SU-DHL-6 (cell line): ENCODE measurements at regions not wholly inside any gene's neighbourhood (a gene's known extent, or its start where the extent isn't known, plus 50 kb on each side); places are given as distances from the start of the nearest gene placed in this dataset.

ENCODE experiments used
- CTCF ChIP-seq: fragments of 200-600 bp; sonication (generic); IDR thresholded peaks from one replicate; pipeline ENCODE4 v1.5.1; 2017; ENCODE audit warnings: antibody characterized with exemption, mild to moderate bottlenecking, low read length, moderate library complexity; ENCODE audit not compliant: insufficient read depth, poor library complexity, severe bottlenecking
- EZH2phosphoT487 ChIP-seq: fragments of 200-600 bp; sonication (generic), shearing (Covaris generic); conservative IDR thresholded peaks from 2 replicates; pipeline ENCODE4 v1.6.1; 2018; ENCODE audit warnings: mild to moderate bottlenecking, antibody characterized with exemption, low read length, moderate library complexity, mixed read lengths

DNA sequence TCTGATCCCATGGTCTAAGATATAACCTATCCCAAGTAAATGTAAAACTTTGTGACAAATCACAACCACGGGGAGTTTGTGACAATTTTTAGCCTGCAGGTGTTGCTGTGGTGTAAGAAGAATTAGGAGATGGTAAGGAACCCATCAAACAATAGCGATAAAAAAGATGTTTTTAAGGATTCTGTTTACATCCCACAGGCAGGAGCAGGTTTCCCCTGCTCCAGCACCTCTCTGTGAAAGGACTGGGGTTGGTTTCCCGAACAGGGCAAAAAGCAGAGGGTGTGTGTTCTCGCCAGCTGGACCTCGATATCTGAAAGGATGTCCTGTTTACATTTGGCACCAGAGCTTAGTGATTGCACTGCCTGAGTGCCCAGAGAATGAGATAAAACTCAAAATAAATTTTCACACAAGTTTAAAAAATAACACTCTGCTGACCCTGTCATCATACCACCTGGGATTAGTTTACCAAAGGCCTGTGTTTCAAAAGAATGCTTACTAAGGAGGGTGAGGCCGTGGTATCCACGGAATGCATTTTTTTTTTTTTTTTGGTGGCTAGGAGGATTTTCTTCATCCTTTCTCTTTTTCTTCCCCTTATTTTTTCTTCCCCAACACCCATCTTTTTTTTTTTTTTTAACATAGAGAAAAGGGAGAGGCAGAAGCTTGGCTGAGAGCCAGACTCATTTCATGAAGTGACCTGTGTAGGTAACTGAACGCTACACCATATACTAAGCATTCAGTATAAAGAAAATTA lies 151.8 kb upstream of the DPH6 start:
- TF ChIP-seq CTCF (no peak), EZH2phosphoT487 (no peak)
